SKM-1 (cell line): ENCODE measurements at regions not wholly inside any gene's neighbourhood (a gene's known extent, or its start where the extent isn't known, plus 50 kb on each side); places are given as distances from the start of the nearest gene placed in this dataset.
"Not testable (repeated sequence)": the region's sequence is repeated elsewhere in the genome, so short reads cannot be mapped to it uniquely, and the experiment has no call there.

Experiments used
- DNase-seq: peaks from one replicate; lab custom pipeline; 2025; ENCODE audit not compliant: unreplicated experiment; lab: John Stamatoyannopoulos, UW

DNA sequence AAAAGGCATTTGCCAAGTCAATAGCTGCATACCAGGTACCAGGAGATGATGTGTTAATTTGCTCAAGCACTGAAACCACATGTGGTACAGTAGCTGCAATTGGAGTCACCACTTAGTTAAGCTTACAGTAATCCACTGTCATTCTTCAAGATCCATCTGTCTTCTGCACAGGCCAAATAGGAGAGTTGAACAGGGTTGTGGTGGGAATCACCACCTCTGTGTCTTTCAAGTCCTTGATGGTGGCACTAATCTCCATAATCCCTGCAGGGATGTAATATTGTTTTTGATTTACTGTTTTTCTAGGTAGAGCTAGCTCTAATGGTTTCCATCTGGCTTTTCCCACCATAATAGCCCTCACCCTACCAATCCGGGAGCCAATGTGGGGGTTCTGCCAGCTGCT lies 91.9 kb downstream of the FCRL5 start:
- no peak for DNase-seq

DNA sequence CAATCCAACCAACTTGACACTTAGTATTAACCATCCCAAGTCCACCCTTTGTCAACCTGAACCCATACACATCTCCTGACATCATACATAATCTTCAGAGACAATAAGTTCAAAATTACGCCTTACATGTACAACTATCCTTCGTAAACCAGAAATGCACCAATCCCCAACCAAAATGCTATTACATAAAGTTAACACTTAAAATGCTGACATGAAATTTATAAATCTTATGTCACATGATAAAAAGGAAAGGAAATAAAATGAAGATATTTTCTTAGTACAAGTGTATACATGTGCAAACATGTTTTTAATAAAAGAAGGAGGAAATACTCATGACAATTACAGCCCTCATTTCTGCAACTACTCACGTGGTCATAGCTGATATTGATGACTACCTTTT lies 95.0 kb downstream of the FCRL5 start:
- DNase-seq = no peak

DNA sequence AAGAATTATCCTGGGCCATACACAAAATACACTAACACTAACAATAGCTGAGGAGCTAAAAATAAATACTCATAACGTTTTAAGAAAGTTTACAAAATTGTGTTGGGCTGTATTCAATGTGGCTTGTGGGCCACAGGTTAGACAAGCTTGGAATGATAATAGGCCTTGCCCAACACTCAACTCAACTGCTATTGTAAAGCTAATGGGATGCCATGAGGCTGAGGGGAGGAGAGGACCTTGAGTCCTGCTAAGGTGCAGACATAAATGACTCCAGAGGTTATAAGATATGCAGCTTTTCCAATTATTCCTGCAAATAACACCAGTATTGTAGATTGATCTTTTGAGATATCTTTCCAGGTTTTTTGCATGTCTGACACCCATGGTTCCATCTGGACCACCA lies 97.0 kb downstream of the FCRL5 start:
- no peak for DNase-seq

DNA sequence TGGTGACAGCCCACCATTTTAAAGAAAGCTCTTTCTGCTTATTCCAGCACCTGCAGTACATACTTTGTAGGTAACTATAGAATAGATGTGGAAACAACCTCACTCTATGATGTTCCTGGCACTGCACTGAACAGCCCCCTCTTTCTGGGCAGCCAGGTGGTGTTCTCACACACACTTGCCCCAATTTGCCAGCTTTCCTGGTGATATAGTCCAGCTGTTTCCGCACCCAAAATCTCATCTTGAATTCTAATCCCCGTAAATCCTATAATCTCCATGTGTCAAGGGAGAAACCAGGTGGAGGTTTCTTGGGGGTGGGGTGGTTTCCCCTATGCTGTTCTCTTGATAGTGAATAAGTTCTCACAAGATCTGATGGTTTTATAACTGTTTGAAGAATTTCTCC lies 102.2 kb downstream of the FCRL5 start:
- no peak for DNase-seq

DNA sequence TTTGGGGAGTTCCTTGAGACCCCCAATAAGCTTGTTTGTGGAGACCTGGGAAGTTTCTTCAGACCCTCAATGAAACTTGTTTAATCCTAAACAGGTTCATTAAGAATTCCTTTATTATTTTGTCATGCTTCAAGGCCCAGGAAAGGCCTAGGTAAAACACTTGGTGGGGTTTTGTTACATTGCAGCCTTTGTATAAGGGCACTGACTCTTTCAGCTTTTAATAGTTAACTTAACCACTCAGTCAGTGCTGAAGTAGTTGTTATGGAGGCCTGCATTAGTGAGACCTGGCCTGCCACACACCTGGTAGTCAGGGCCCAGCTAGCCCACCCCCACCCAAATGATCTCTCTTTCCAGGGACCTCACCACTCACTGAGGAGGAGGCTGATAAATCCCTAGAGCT lies 103.7 kb downstream of the FCRL5 start:
- DNase-seq = no peak

DNA sequence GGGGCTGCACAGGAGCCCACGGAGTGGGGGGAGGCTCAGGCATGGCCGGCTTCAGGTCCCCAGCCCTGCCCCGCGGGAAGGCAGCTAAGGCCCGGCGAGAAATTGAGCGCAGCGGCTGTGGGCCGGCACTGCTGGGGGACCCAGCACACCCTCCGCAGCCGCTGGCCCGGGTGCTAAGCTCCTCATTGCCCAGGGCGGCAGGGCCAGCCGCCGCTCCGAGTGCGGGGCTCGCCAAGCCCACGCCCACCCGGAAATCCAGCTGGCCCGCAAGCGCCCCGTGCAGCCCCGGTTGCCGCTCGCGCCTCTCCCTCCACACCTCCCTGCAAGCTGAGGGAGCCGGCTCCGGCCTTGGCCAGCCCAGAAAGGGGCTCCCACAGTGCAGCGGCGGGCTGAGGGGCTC lies 106.0 kb downstream of the FCRL5 start:
- not testable (repeated sequence) for DNase-seq

DNA sequence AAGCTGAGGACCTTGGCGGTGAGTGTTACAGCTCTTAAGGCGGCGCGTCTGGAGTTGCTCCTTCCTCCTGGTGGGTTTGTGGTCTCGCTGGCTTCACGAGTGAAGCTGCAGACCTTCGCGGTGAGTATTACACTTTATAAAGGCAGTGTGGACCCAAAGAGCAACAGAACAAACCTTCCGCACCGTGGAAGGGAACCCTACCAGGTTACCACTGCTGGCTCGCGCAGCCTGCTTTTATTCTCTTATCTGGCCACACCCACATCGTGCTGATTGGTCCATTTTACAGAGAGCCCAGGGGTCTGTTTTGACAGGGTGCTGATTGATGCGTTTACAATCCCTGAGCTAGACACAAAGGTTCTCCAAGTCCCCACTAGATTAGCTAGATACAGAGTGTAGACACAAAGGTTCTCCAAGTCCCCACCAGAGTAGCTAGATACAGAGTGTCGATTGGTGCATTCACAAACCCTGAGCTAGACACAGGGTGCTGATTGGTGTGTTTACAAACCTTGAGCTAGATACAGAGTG lies 106.6 kb downstream of the FCRL5 start:
- DNase-seq = not testable (repeated sequence)

DNA sequence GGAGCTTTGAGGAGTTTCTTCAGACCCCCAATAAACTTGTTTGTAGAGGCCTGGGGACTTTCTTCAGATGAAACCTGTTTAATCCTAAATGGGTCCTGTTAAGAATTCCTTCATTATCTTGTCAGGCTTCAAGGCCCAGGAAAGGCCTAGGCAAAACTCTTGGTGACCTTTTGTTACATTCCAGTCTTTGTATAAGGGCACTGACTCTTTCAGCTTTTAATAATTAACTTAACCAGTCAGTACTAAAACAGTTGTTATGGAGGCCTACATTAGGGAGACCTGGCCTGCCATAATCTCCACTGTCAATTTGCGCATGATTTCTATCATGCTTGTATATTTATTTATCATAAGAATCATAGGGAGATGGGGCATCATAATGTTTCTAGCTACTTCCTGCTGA lies 110.2 kb downstream of the FCRL5 start:
- no peak for DNase-seq

DNA sequence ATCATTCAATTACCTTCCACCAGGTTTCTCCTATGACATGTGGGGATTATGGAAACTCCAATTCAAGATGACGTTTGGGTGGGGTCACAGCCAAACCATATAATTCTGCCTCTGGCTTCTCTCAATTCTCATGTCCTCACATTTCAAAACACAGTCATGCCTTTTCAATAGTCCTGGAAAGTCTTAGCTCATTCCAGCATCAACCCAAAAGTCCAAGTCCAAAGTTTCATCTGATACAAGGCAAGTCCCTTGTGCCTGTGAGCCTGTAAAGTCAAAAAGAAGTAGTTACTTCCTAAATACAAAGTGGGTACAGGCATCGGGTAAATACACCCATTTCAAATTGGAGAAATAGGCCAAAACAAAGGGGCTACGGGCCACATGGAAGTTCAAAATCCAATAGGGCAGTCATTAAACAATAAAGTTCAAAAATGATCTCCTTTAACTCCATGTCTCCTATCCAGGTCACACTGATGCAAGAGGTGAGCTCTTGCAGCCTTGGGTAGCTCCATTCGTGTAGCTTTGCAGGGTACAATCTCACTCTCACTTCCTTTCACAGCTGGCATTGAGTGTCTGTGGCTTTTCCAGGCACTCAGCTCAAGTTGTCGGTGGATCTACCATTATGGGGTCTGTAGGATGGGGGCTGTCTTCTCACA lies 112.9 kb downstream of the FCRL5 start:
- DNase-seq = no peak

DNA sequence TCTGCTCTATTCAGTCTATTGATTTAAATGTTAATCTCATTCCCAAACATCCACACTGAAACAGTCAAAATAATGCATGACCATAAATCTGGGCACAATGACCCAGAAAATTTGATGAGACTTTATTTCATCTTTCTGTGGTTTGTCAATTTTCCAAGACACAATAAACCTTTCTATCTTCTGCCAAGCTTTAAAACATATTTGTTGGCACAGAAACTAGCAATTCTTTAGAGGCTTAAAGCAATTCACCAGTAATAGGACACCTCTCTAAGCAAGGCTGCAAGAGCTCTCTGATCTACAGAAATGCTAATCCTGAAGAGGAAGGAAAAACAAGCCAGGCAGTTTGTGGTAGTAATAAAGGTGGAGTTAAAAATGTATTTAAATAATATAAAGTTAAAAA lies 113.7 kb downstream of the FCRL5 start:
- DNase-seq = no peak

DNA sequence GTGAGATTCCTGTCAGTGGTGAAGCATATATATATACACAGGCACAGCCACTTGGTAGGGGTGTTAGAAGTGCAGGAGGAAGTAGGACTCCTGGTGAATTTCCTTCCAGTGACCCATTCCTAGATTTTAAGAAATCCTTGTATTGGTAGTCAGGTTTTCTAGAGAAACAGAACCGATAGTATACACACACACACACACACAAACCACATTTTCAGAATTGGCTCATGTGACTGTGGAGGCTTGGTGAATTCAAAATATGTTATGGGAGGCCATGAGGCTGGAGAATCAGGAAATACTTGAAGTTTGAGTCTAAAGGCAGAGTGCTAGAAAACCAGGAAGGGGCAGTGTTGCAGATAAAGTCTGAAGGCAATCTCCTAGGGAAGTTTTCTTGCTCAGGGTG lies 114.2 kb downstream of the FCRL5 start:
- DNase-seq = no peak

DNA sequence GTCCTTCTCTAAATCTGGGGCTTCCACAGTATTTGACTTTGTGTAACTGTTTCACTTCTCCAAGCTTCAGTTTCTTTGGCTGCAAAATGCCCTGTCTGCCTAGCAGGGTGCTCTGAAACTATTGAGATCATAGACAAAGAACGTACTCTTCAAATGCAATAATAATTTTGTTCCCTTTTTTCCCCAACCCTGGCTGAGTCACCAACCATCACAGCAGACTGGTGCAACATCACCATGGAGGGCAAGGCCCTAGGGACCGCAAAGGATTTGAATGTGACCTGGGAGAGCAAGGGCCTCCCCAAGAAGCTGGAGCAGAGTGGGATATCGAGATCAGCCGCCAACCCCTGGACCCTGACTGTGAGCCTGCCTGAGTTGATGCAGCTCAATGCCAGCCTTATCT lies 115.0 kb downstream of the FCRL5 start:
- DNase-seq = peak; percentile 92

DNA sequence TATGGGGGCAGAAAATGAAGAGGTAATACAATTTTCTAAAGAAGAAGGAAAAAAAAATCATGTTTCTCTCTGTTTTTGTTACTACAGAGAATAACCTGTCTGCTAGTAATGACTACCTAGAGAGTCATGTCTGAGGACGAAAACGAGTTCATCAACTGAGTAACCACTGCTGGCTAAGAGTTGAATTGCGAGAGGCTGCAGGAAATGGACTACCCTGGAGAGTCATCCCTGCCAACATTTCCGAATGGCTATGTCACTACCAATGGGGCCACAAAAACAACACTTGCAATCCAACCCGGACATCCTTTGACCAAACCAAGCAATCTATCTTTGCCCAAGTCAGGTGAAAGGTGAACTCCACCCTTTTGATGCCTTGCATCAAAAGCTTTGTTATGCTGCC lies 120.6 kb downstream of the FCRL5 start:
- DNase-seq = no peak

DNA sequence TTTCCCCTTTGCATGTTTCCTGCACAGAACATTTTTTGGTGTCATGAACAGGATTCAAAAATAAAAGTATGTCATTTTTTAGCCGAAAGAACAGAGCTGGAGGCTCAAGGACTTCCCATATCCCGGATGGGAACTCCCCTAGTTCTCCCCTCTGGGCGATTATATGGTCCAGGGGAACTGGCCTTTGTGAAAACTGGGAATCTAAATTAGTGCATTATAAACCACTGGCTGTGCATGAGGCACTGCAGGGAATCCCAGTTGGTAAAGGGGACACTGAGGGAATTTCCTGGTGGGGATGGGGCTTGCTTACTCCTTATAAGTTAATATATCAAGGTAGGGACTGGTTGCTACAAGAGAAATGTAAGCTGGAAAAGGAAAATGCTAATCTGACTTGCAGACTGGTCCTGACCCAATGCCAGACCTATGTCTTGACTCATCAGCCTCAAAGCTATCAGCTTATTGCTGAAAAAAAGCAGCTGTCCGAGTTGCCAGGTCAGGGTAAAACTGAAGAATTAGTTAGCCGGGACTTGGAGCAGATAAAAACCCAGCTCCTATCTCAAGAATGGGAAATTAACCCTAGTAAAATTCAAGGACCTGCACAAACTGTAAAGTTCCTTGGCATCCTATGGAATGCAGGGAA lies 122.6 kb downstream of the FCRL5 start:
- no peak for DNase-seq

DNA sequence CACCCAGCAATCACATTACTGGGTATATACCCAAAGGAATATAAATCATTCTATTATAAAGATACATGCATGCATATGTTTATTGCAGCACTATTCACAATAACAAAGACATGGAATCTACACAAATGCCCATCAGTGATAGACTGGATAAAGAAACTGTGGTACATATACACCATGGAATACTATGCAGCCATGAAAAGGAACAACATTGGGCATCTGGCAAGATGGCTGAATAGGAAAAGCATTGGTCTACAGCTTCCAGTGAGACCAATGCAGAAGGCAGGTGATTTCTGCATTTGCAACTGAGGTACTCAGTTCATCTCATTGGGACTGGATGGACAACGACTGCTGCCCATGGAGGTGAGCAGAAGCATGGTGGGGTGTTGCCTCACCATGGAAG lies 128.6 kb downstream of the FCRL5 start:
- DNase-seq = not testable (repeated sequence)

DNA sequence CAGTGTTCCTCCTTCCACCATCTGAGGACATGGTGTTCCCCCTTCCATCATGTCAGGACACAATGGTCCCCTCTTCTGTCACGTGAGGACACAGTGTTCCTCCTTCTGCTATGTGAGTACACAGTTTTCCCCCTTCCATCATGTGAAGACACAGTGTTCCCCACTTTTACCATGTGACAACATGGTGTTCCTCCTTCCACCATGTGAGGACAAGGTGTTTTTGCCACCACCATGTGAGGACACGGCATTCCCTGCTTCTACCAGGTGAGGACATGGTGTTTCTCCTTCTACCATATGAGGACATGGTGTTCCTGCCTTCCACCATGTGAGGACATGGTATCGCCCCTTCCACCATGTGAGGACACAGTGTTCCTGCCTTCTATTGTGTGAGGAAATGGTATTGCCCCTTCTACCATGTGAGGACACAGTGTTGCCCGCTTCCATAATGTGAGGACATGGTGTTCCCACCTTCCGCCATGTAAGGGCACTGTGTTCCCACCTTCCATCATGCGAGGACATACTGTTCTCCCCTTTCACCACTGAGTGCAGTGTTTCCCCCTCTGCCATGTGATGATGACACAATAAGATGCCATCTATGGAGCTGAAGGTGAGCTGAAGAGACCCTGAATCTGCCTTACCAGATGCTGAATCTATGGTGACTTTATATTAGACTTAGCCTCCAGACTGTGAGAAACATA lies 132.3 kb downstream of the FCRL5 start:
- DNase-seq = no peak

DNA sequence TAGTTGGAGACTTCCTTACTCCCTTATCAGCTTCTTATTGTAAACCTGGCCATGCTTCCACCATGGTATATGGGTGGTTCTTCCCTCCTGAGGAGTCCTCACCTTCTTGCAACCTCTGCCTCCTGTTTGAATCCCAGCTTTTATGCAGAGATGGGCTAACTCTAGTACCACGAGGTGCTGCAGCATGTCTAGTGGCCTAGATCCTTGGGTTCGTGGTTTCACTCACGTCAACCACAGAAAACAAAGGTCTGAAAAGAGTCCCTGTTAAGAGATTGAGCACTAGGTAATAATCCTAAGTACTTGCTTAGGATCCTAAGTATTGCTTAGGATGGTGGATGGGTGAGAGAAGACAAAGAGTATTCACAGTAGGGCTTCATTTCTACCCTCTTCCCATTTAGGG lies 133.7 kb downstream of the FCRL5 start:
- no peak for DNase-seq

DNA sequence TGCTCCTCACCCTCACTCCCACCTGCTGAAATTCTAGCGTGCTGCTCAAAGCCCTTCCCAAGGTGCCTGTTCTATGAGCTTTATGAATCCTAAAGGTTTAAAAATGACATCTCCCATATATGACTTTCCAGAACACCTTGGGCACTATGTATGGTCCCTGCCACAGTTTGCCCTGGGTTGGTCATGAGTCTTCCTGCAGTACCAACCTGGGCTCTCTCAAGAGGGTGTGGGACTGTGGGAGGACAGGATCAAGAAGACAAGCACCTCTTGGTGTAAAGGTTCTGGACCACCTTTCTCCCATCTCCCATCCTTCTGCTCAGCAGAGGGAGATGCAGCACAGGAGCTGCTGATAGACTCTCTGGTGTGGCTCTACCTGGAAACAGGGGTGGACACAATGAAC lies 134.1 kb downstream of the FCRL5 start:
- DNase-seq = no peak

DNA sequence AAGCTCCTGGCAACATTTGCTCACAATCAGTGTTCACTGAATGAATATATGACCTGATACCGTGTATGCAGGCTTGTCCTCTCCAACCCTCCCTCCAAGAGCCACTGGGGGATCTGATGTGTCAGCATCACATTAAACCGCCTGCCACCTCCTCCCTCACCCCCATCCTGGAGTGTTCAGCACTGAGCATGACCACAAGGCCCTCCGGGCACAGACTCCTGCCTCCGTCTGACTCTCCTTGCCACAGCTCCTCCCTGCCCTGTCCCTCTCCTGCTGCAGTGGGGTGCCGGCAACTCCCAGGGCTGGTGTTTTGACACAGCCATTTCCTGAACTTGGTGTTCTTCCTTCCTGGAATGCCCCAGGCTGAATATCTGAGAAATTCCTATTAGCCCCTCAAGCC lies 136.7 kb downstream of the FCRL5 start:
- no peak for DNase-seq

DNA sequence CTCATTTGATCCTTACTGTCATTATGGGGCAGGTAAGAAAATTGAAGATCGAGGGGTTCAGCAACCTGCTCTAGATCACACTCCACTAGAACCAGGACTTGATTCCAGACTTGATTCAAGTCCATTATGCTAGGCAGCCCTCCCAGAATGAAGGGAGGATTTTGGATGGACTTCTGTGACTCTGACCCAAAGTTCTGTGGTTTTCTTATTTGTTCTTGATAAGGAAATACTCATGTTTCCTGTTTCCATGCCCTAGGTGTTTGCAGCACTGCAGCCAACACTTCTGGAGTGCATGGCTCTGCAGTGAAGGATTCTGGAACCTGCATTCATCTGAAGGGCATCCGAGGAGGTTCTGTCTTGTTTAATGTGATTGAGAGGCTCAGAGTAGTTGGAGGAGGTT lies 140.0 kb downstream of the FCRL5 start:
- no peak for DNase-seq

DNA sequence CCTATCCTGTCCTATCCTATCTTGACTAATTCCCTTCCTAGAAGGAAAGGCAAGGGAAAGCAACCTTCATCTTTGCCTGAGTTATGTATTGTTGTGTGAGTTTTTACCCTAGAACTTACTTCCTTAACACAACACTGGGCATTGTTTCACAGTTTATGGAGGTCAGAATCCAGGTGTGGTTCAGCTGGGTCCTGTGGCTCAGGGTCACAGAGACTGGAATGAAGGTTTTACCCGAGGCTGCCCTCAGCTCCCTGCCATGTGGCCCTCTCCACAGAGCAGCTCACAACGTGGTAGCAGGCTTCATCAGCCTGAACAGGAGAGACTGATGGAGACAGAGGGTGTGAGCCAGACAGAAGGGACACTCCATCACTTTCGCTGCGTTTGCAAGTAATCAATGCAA lies 140.5 kb downstream of the FCRL5 start:
- no peak for DNase-seq

DNA sequence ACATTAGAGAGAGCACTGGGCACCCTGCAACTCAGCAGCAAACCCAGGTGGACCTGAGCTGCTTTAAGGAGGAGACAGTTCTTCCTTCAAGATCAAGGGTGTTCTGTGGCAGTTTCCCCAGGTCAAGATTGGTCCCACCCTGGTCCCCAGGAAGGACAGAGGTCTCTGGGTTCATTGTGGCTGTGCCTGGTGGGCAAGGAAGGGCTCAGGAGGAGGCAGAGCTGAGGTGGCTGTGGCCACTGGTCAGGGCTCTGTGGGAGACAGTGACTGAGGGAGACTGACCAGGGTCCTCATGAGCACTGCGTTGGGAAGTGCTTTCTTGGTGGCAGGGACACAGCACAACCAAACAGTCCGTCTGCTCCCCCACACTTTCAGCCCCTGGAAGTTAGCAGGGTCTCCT lies 141.3 kb downstream of the FCRL5 start:
- no peak for DNase-seq
